ENCODE measurements at regions not wholly inside any gene's neighbourhood (a gene's known extent, or its start where the extent isn't known, plus 50 kb on each side); places are given as distances from the start of the nearest gene placed in this dataset.

DNA sequence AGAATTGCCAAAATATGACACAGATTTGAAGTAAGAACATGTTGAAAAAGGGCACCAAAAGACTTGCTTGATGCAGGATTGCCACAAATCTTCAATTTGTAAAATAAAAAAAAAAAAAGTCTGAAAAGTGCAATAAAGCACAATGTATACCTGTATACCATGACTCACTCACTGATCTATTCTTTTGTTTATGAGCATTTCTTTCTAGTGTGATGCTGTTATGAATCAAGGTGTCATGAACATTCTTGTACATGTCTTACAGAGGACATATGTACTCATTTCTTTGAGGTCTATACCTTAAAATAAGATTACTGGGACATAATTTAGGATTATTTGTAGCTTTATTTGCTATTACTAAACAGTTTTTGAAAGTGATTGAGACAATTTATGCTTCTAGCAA is 464.9 kb upstream of the RBMS3 start:
- DNase-seq (ENCODE audit: low read depth in 3 of 3), result no peak

GRCh38 chr3:28824316-28824715 is 456.6 kb upstream of the RBMS3 start:
- no peak for DNase-seq (ENCODE audit: low read depth in 3 of 3)

DNA sequence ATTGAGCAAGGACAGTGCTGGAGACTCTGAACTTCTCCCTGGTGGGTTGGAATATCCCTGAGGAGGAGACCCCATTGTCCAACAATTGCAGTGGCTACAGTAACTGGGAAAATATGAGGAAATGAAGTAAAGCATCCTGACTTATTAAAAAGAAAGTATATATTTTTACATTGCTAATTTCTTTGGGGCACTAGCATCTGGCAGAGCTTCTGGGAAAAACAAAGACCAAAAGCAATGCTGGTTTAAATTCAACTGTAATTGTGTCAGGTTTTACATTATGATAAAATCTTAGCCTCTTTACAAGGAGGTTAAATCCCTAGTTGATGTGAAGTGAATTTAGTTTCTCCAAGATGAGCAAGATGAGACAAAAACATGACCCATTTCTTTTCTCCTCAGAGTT is 454.0 kb upstream of the RBMS3 start:
- no peak for DNase-seq (ENCODE audit: low read depth in 3 of 3)

GRCh38 chr3:28835249-28835648 is 445.6 kb upstream of the RBMS3 start:
- no peak for DNase-seq (ENCODE audit: low read depth in 3 of 3)

DNA sequence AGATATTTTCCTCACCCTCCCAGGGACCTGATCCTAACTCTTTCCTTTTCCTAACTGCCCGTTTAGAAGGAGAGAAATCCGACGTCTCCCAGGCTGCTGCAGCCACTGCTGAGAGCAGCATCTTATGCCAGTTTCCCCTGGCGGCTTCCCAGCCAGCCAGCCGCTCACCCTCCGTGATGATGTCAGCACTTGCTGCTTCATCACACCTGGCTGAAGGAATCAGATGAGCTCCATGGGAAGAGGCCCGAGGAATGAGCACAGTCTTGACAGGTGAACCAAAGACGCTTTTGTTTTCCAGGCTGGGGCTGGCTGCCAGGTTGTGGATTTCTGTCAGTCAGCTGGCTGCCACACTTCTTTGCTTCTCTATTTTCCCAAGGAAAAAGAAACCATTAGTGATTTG is 445.1 kb upstream of the RBMS3 start:
- no peak for DNase-seq (ENCODE audit: low read depth in 3 of 3)

DNA sequence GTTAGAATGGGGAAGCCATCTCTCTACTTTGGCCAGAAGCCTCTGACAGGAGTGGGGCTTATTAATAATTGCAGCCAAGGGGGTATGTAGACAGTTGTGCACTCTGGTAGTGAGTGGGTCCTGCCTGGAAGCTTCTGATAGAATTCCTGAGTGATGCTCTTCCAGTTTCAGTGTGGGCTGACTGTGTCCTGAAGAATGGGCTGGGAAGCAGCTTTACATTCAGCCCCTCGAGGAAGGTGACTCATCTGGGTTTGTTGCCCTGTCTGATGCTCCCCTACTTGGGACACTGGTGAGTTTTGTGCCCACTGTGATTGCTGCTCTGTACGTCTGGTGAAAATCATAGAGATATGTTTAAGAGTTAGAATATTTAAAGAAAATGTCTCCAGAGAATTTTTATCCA is 444.7 kb upstream of the RBMS3 start:
- DNase-seq (ENCODE audit: low read depth in 3 of 3), result no peak

DNA sequence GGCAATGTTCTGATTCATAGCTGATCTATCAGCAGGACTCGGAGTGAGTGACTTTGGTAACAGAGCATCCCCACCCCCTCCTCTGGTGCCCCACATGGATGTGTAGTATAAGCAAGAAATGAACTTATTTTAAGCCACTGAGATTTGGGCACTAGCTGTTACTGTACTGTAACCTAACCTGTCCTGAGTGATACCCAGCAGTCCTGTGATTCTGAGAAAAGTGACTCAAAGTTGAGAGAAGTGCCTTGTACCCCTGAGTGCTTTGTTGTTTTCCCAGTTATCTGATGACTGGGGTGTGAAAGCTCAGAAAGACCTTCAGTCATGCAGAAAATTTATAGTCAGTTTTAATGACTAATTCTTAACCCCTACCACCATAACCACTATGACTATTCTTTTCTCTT is 439.9 kb upstream of the RBMS3 start:
- DNase-seq (ENCODE audit: low read depth in 3 of 3), result no peak

- DNase-seq (ENCODE audit: low read depth in 3 of 3), result no peak
Measured at GRCh38 chr3:28841441-28841840, 439.4 kb upstream of the RBMS3 start.

GRCh38 chr3:28844298-28845005 is 436.4 kb upstream of the RBMS3 start:
- no peak for DNase-seq (ENCODE audit: low read depth in 3 of 3)

- DNase-seq (ENCODE audit: low read depth in 3 of 3), result no peak
Measured at GRCh38 chr3:28845006-28845324, 435.9 kb upstream of the RBMS3 start.

GRCh38 chr3:28846971-28847478 is 433.8 kb upstream of the RBMS3 start:
- no peak for DNase-seq (ENCODE audit: low read depth in 3 of 3)

DNA sequence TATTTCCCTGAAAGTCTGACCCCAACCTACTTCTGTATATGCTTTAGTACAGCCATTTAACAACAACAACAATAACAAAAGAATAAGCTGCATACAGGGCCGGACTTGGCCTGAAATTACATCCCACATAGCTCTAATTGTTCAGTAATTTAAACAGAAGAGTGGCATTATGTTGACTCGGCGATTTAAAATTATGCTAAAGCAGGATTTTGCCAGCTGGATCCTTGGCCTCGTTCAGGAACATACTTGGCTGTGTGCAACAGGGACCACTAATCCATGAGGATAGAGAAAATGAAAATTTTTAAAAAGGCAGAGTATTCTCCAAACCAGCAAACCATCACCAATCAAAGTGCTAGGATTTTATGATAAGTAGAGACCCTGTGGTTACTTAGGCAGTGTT is 433.1 kb upstream of the RBMS3 start:
- no peak for DNase-seq (ENCODE audit: low read depth in 3 of 3)

GRCh38 chr3:28850186-28850585 is 430.7 kb upstream of the RBMS3 start:
- no peak for DNase-seq (ENCODE audit: low read depth in 3 of 3)

DNA sequence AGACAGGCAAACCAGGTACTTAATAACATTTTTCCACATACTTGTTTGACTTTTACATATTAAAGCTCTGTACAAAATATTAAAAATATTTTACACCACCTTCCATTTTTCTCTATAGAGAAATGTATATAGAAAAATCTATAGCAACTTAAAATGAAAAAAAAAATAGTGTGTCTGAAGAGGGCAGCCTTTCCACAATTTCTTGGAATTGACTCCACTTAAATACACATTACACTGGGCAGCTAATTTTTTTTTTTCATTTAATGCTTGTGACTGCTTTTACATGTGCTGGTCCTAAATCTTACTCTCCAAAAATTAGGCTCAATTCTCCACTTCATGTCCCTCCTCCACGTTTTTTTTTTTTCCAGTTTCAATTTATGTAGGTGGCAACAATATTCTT is 427.0 kb upstream of the RBMS3 start:
- DNase-seq (ENCODE audit: low read depth in 3 of 3), result no peak

- no peak for DNase-seq (ENCODE audit: low read depth in 3 of 3)
Measured at GRCh38 chr3:28856796-28857195, 424.1 kb upstream of the RBMS3 start.

GRCh38 chr3:28859897-28860296 is 421.0 kb upstream of the RBMS3 start:
- DNase-seq (ENCODE audit: low read depth in 3 of 3), result no peak

DNA sequence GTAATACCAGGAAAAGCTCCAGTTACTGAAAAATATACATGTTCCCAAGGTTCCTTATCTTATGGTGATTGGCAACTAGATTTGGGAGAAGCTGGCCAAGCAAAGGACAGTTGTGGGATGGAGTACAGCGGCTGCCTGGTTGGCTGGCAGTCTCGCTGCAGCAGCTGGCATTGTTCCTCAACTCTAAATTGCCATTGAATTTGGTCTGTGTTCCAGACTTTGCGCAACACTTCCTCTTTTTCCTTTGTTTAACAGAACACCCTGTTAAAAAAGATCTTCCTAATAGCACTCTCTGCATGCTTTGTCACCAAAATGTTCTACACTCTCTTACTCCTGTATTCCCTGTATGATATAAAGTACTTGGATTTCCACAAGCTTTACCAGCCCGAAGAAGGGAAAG is 420.6 kb upstream of the RBMS3 start:
- DNase-seq (ENCODE audit: low read depth in 3 of 3), result no peak

DNA sequence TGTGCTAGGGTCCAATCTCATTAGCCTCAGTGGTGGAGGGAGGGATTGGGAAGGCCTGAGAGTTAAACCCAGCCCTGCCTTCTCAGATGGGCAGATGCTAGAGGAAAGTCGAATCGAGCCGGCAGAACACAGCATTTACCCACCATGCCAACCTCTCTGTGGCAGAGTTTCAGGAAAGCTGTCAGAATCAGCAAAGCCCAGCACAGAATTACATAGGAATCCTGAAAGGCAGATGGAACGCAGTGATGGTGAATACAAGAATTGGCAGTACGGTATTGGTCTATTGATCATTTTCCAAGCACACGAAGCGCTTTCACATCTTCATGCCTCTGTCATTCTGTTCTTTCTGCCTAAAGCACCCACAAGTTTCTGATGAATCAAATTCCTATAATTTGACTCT is 417.7 kb upstream of the RBMS3 start:
- no peak for DNase-seq (ENCODE audit: low read depth in 3 of 3)

DNA sequence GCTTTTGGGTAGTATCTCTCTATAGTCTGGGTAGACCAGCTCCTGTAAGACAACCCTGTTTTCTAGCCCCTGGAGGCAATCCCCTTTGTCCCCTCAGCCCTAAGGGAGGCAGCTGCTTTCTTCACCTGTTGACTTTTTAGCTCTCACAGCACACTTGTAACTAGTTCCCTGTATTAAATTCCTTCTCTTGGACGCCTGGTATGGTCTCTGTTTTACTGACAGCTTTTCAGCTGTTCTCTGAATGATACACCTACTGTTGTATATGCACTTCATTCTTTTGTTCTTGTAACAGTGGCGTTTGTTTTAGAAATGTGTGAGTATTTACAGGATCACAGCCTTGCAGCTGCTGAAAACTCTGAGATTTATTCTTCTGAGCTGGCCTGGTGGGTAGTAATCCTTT is 413.0 kb upstream of the RBMS3 start:
- DNase-seq (ENCODE audit: low read depth in 3 of 3), result no peak

DNA sequence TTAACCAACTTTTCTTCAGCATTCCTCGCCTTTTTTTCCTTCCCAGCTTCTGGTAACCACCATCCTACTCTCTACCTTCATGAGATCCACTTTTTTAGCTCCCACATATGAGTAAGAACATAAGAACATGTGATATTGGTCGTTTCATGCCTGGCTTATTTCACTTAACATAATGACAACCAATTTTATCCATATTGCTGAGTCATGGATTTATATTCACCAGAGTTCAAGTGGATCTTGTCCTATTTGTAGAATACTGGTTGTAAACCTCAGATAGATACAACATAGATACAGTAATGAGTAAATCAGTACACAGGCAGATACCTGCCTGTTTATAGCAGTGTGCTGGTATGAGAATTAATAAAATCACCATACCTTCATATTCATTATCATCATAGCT is 412.0 kb upstream of the RBMS3 start:
- no peak for DNase-seq (ENCODE audit: low read depth in 3 of 3)

GRCh38 chr3:28877912-28878311 is 403.0 kb upstream of the RBMS3 start:
- no peak for DNase-seq (ENCODE audit: low read depth in 3 of 3)

DNA sequence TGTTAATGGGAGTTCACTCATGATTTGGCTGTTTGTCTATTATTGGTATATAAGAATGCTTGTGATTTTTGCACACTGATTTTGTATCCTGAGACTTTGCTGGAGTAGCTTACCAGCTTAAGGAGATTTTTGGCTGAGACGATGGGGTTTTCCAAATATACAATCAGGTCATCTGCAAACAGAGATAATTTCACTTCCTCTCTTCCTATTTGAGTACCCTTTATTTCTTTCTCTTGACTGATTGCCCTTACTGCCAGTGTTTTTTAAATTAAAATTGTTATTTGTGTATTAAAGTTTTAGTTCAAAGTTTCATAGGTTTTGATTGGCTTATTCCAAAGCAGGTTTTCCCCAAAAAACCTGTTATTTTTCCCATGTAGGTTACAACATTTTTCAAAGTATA is 390.5 kb upstream of the RBMS3 start:
- DNase-seq (ENCODE audit: low read depth in 3 of 3), result no peak

- no peak for DNase-seq (ENCODE audit: low read depth in 3 of 3)
Measured at GRCh38 chr3:28891485-28891884, 389.4 kb upstream of the RBMS3 start.

DNA sequence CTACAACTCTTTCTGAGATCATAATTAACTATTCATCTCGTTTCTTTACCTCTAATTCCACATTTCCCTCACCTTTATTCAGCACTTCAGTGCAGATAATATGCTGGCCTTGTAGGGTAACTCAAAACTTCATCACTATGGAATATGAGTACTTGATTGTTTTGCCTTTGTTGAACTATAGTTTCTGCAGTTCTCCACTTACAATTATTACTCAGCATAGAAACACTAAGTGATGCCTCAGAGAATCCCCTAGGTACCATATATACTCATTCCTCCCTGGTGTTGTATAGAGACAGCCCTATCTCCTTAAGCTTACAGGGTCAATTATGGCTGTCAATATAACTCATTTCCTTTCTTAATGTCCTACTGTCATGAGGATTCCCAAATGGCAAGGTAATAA is 380.6 kb upstream of the RBMS3 start:
- DNase-seq (ENCODE audit: low read depth in 3 of 3), result no peak

Measured in stimulated activated CD4-positive, alpha-beta T cell treated with anti-CD3 and anti-CD28 coated beads, TNF-alpha, amount 100 ng/mL, for 4 hours (primary cell).